ENCODE measurements at regions not wholly inside any gene's neighbourhood (a gene's known extent, or its start where the extent isn't known, plus 50 kb on each side); places are given as distances from the start of the nearest gene placed in this dataset.

DNA sequence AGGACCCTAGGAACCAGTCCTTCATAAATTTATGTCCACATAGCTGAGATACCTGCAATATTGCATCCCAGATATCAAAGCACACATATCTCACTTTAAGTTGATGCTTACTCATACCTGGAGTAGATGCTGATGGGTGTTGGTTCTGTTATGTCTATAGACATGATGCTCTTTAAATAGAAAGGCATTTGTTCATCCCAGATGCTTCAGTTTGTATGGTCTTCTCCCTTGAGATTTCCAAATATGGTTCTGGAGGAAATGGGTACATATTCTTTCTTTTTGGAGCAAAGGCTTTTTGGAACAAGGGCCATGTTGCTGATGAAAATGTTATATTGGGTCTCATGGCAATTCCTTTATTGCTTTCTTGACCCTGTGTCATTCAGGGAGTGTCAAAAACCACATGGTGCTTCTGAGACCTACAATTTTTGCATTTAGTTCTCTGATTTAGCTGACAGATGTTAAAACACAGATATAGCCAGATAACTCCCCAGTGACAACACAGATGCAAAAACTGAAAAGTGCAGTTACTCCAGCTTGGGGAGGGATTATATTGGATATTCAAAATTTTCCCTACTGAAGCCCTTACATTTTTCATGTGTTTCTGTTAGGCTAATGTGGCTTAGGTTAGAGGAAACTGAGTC is 211.4 kb downstream of the KCNRG start:
- Histone ChIP-seq H3K27me3 (ENCODE audit: control insufficient read depth, insufficient read depth, low read length) (no peaks in the 10 kb centered on the region), H3K4me2 (ENCODE audit: extremely low read depth, insufficient read depth, low read length) (no peak overlapping the region), H3K9ac (ENCODE audit: insufficient read depth, low read length) (no peak overlapping the region), H3K9me3 (ENCODE audit: control insufficient read depth, insufficient read depth, low read depth, low read length) (no peaks in the 10 kb centered on the region), H3K4me3 (replicated peaks in 1 of 4; ENCODE audit: control extremely low read depth in 1 of 4, insufficient read depth in 1 of 4, low read depth in 3 of 4, low read length in 4 of 4) (no peak overlapping the region), H2AFZ (ENCODE audit: low read length) (no peak overlapping the region), H3K36me3 (ENCODE audit: control insufficient read depth, insufficient read depth, low read length) (no peaks in the 10 kb centered on the region), H3K79me2 (ENCODE audit: control insufficient read depth, insufficient read depth, low read length) (no peaks in the 10 kb centered on the region), H3K4me1 (ENCODE audit: control insufficient read depth, extremely low read depth, insufficient read depth, low read length) (peaks cover 8% of the 10 kb centered on the region), H3K27ac (ENCODE audit: insufficient read depth, low read length) (no peak overlapping the region), H4K20me1 (ENCODE audit: control insufficient read depth, extremely low read depth, insufficient read depth, low read length) (no peaks in the 10 kb centered on the region)
- no peak for DNase-seq (ENCODE audit: low read depth in 2 of 2)
- TF ChIP-seq, protein P1, sequence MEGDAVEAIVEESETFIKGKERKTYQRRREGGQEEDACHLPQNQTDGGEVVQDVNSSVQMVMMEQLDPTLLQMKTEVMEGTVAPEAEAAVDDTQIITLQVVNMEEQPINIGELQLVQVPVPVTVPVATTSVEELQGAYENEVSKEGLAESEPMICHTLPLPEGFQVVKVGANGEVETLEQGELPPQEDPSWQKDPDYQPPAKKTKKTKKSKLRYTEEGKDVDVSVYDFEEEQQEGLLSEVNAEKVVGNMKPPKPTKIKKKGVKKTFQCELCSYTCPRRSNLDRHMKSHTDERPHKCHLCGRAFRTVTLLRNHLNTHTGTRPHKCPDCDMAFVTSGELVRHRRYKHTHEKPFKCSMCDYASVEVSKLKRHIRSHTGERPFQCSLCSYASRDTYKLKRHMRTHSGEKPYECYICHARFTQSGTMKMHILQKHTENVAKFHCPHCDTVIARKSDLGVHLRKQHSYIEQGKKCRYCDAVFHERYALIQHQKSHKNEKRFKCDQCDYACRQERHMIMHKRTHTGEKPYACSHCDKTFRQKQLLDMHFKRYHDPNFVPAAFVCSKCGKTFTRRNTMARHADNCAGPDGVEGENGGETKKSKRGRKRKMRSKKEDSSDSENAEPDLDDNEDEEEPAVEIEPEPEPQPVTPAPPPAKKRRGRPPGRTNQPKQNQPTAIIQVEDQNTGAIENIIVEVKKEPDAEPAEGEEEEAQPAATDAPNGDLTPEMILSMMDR (conservative IDR thresholded peaks at IDR 0.05 in 1 of 2, IDR thresholded peaks at IDR 0.05 in 1 of 2; ENCODE audit: low read depth in 1 of 2, low read length in 2 of 2), result no peak
- TF ChIP-seq EZH2 (IDR thresholded peaks at IDR 0.05; ENCODE audit: low read length, missing control alignments), result no peak

DNA sequence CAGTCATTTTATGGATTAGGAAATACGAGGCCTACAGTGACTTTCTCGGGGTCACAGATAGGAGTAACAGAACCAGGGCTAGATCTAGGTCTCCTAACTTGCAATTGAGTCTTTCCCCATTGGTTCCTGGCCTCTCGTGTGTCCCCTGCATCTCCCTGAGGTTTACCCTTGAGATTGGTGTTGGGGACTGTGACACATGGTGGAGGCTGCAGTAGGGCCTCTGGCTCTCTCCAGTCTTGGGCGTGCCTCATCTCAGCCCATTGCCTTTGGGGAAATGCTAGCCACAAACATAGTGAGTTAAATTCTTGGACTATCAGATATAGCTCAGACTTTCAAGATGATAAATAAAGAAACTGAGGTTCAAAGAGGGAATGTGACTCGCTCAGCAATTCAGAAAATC is 212.1 kb downstream of the KCNRG start:
- H3K9me3 ChIP-seq (ENCODE audit: control insufficient read depth, insufficient read depth, low read depth, low read length), result no peaks in the 10 kb centered on the region
- peaks cover 8% of the 10 kb centered on the region for H3K4me1 ChIP-seq (ENCODE audit: control insufficient read depth, extremely low read depth, insufficient read depth, low read length)
- H3K27ac ChIP-seq (ENCODE audit: insufficient read depth, low read length), result no peak overlapping the region
- no peak overlapping the region for H2AFZ ChIP-seq (ENCODE audit: low read length)
- TF ChIP-seq, protein P1 (conservative IDR thresholded peaks at IDR 0.05 in 1 of 2, IDR thresholded peaks at IDR 0.05 in 1 of 2; ENCODE audit: low read depth in 1 of 2, low read length in 2 of 2), result no peak
- no peak for TF ChIP-seq EZH2 (IDR thresholded peaks at IDR 0.05; ENCODE audit: low read length, missing control alignments)
- no peak overlapping the region for H3K4me2 ChIP-seq (ENCODE audit: extremely low read depth, insufficient read depth, low read length)
- no peak overlapping the region for H3K9ac ChIP-seq (ENCODE audit: insufficient read depth, low read length)
- no peak for DNase-seq (ENCODE audit: low read depth in 2 of 2)
- no peak overlapping the region for H3K4me3 ChIP-seq (replicated peaks in 1 of 4; ENCODE audit: control extremely low read depth in 1 of 4, insufficient read depth in 1 of 4, low read depth in 3 of 4, low read length in 4 of 4)
- H4K20me1 ChIP-seq (ENCODE audit: control insufficient read depth, extremely low read depth, insufficient read depth, low read length), result no peaks in the 10 kb centered on the region
- H3K36me3 ChIP-seq (ENCODE audit: control insufficient read depth, insufficient read depth, low read length), result no peaks in the 10 kb centered on the region
- no peaks in the 10 kb centered on the region for H3K27me3 ChIP-seq (ENCODE audit: control insufficient read depth, insufficient read depth, low read length)
- H3K79me2 ChIP-seq (ENCODE audit: control insufficient read depth, insufficient read depth, low read length), result no peaks in the 10 kb centered on the region

DNA sequence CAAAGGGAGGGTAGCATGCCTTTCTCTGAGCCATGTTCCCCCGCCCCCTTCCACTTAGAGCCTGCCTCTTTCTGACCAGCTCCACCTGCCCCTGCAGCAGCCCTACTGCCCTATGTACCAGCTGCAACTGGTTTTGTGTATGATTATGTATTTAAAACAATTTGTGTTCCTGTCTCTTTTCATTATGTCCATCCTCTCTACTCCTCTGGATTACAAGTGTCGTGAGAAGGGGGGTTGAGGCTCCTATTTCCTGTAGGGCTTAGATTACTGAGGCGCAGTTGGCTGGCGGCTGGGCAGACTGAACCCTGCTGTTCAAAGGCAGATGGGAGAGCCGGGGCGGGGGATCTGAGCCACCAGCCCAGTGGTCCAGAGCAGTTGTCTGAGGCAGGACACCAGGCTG is 213.3 kb downstream of the KCNRG start:
- H3K4me1 ChIP-seq (ENCODE audit: control insufficient read depth, extremely low read depth, insufficient read depth, low read length), result no peaks in the 10 kb centered on the region
- DNase-seq (ENCODE audit: low read depth in 2 of 2), result no peak
- no peak overlapping the region for H3K27ac ChIP-seq (ENCODE audit: insufficient read depth, low read length)
- no peak overlapping the region for H3K9ac ChIP-seq (ENCODE audit: insufficient read depth, low read length)
- H2AFZ ChIP-seq (ENCODE audit: low read length), result no peak overlapping the region
- no peaks in the 10 kb centered on the region for H4K20me1 ChIP-seq (ENCODE audit: control insufficient read depth, extremely low read depth, insufficient read depth, low read length)
- TF ChIP-seq, protein P1 (conservative IDR thresholded peaks at IDR 0.05 in 1 of 2, IDR thresholded peaks at IDR 0.05 in 1 of 2; ENCODE audit: low read depth in 1 of 2, low read length in 2 of 2), result no peak
- TF ChIP-seq EZH2 (IDR thresholded peaks at IDR 0.05; ENCODE audit: low read length, missing control alignments), result no peak
- H3K4me3 ChIP-seq (replicated peaks in 1 of 4; ENCODE audit: control extremely low read depth in 1 of 4, insufficient read depth in 1 of 4, low read depth in 3 of 4, low read length in 4 of 4), result no peak overlapping the region
- H3K9me3 ChIP-seq (ENCODE audit: control insufficient read depth, insufficient read depth, low read depth, low read length), result no peaks in the 10 kb centered on the region
- H3K36me3 ChIP-seq (ENCODE audit: control insufficient read depth, insufficient read depth, low read length), result no peaks in the 10 kb centered on the region
- no peaks in the 10 kb centered on the region for H3K79me2 ChIP-seq (ENCODE audit: control insufficient read depth, insufficient read depth, low read length)
- H3K27me3 ChIP-seq (ENCODE audit: control insufficient read depth, insufficient read depth, low read length), result no peaks in the 10 kb centered on the region
- no peak overlapping the region for H3K4me2 ChIP-seq (ENCODE audit: extremely low read depth, insufficient read depth, low read length)

Measured in fibroblast of lung (primary cell).